OCI-LY3 (cell line): ENCODE measurements at regions not wholly inside any gene's neighbourhood (a gene's known extent, or its start where the extent isn't known, plus 50 kb on each side); places are given as distances from the start of the nearest gene placed in this dataset.

Experiments
- H2AFZ ChIP-seq: fragments of 200-600, 300-600 bp; shearing (Covaris generic); 2 replicates; pipeline ENCODE4 v1.6.0; 2014; ENCODE audit warnings: antibody characterized with exemption, low read depth, low read length
- H3K27ac ChIP-seq: fragments of 200-600, 300-600 bp; sonication (generic); 2 replicates; pipeline ENCODE4 v1.5.1; 2014; ENCODE audit warnings: mild to moderate bottlenecking, low read length, moderate library complexity, mixed read lengths
- H3K27me3 ChIP-seq: fragments of 200-600, 300-600 bp; sonication (generic); 2 replicates; pipeline ENCODE4 v1.6.1; 2014; ENCODE audit warnings: low read depth, low read length, mixed read lengths
- H3K36me3 ChIP-seq: fragments of 200-600, 300-600 bp; sonication (generic); replicated peaks from 2 replicates; pipeline ENCODE3; 2014; ENCODE audit warnings: low read depth, low read length, mixed read lengths
- H3K4me1 ChIP-seq: fragments of 300-600, 200-600 bp; sonication (generic); 2 replicates; pipeline ENCODE4 v1.6.1; 2014; ENCODE audit warnings: low read length, mixed read lengths
- H3K4me2 ChIP-seq: fragments of 200-600, 300-600 bp; sonication (generic); 2 replicates; pipeline ENCODE4 v1.6.1; 2014; ENCODE audit warnings: low read length, mixed read lengths
- H3K4me3 ChIP-seq: fragments of 300-600, 200-600 bp; sonication (generic); 2 replicates; pipeline ENCODE4 v1.5.1; 2014; ENCODE audit warnings: antibody characterized with exemption, mild to moderate bottlenecking, low read length, moderate library complexity
- H3K79me2 ChIP-seq: fragments of 300-600, 200-600 bp; shearing (Covaris generic); 2 replicates; pipeline ENCODE4 v1.6.1; 2014; ENCODE audit warnings: mild to moderate bottlenecking, low read length, mixed read lengths
- H3K9ac ChIP-seq: fragments of 300-600, 200-600 bp; shearing (Covaris generic); 2 replicates; pipeline ENCODE4 v1.6.0; 2014; ENCODE audit warnings: mild to moderate bottlenecking, low read length, moderate library complexity
- H3K9me3 ChIP-seq: fragments of 200-600, 300-600 bp; shearing (Covaris generic); 2 replicates; pipeline ENCODE4 v1.6.1; 2014; ENCODE audit warnings: low read length, mixed read lengths; ENCODE audit not compliant: insufficient read depth
- H4K20me1 ChIP-seq: fragments of 200-600, 300-600 bp; sonication (generic); 2 replicates; pipeline ENCODE4 v1.6.1; 2016; ENCODE audit warnings: low read length, mixed read lengths; ENCODE audit not compliant: insufficient read depth
- CTCF ChIP-seq: fragments of 200-600, 300-600 bp; sonication (generic); IDR thresholded peaks from 2 replicates; pipeline ENCODE4 v1.5.1; 2014; ENCODE audit warnings: antibody characterized with exemption, low read length, low read depth
- EZH2phosphoT487 ChIP-seq: fragments of 200-600 bp; shearing (Covaris generic); IDR thresholded peaks from 2 replicates; pipeline ENCODE4 v1.6.1; 2018; ENCODE audit warnings: antibody characterized with exemption, mixed run types, low read depth

- H3K4me3 ChIP-seq: no peak overlapping the region
- no peaks in the 10 kb centered on the region for H4K20me1 ChIP-seq
- no peak overlapping the region for H3K9ac ChIP-seq
- no peaks in the 10 kb centered on the region for H3K27me3 ChIP-seq
- H3K4me1 ChIP-seq: peaks cover 9% of the 10 kb centered on the region
- no peaks in the 10 kb centered on the region for H3K79me2 ChIP-seq
- H3K36me3 ChIP-seq: no peaks in the 10 kb centered on the region
- H3K9me3 ChIP-seq: no peaks in the 10 kb centered on the region; the same call in 1 of the 2 replicates
- H3K4me2 ChIP-seq: no peak overlapping the region
- H2AFZ ChIP-seq: no peak overlapping the region
- no peak overlapping the region for H3K27ac ChIP-seq
- TF ChIP-seq CTCF: no peak
- no peak for TF ChIP-seq EZH2phosphoT487
These were observed 108.7 kb downstream of the PERP start for GRCh38 chr6:137998461-137999019.

GRCh38 chr6:137999815-138000214 lies 107.4 kb downstream of the PERP start:
- Histone ChIP-seq H3K9ac (no peak overlapping the region), H2AFZ (no peak overlapping the region), H4K20me1 (no peaks in the 10 kb centered on the region), H3K4me3 (no peak overlapping the region), H3K4me1 (peaks cover 9% of the 10 kb centered on the region), H3K79me2 (no peaks in the 10 kb centered on the region), H3K27ac (no peak overlapping the region), H3K9me3 (no peaks in the 10 kb centered on the region; the same call in 1 of the 2 replicates), H3K27me3 (no peaks in the 10 kb centered on the region), H3K36me3 (no peaks in the 10 kb centered on the region), H3K4me2 (no peak overlapping the region)
- TF ChIP-seq CTCF: no peak
- no peak for TF ChIP-seq EZH2phosphoT487

- no peaks in the 10 kb centered on the region for H3K27me3 ChIP-seq
- H3K9ac ChIP-seq: no peak overlapping the region
- no peaks in the 10 kb centered on the region for H3K36me3 ChIP-seq
- H3K4me2 ChIP-seq: no peak overlapping the region
- H3K4me1 ChIP-seq: peaks cover 15% of the 10 kb centered on the region
- H3K4me3 ChIP-seq: no peak overlapping the region
- no peaks in the 10 kb centered on the region for H3K79me2 ChIP-seq
- no peak overlapping the region for H2AFZ ChIP-seq
- H3K27ac ChIP-seq: no peak overlapping the region
- no peaks in the 10 kb centered on the region; the same call in 1 of the 2 replicates for H3K9me3 ChIP-seq
- H4K20me1 ChIP-seq: no peaks in the 10 kb centered on the region
- TF ChIP-seq CTCF (no peak), EZH2phosphoT487 (no peak)
These were observed 106.3 kb downstream of the PERP start for GRCh38 chr6:138000941-138001340.

- H3K9ac ChIP-seq: no peak overlapping the region
- no peak overlapping the region for H2AFZ ChIP-seq
- H3K4me3 ChIP-seq: peak overlapping the region; percentile 14
- no peaks in the 10 kb centered on the region for H3K36me3 ChIP-seq
- no peak for TF ChIP-seq EZH2phosphoT487
- peak; percentile 86 for TF ChIP-seq CTCF
- no peak overlapping the region for H3K27ac ChIP-seq
- H3K4me2 ChIP-seq: peak overlapping the region; percentile 42
- no peaks in the 10 kb centered on the region for H3K27me3 ChIP-seq
- peaks cover 22% of the 10 kb centered on the region for H3K4me1 ChIP-seq
- H3K9me3 ChIP-seq: no peaks in the 10 kb centered on the region; the same call in 1 of the 2 replicates
- H4K20me1 ChIP-seq: no peaks in the 10 kb centered on the region
- no peaks in the 10 kb centered on the region for H3K79me2 ChIP-seq
These were observed 105.4 kb downstream of the PERP start for GRCh38 chr6:138001750-138002349.
